Loucy (cell line): ENCODE measurements at regions not wholly inside any gene's neighbourhood (a gene's known extent, or its start where the extent isn't known, plus 50 kb on each side); places are given as distances from the start of the nearest gene placed in this dataset.

ENCODE experiments used
- EZH2phosphoT487 ChIP-seq: fragments of 200-600 bp; IDR thresholded peaks from 2 replicates; pipeline ENCODE4 v1.6.1; 2018; ENCODE audit warnings: antibody characterized with exemption, mild to moderate bottlenecking, moderate library complexity, borderline replicate concordance
- TF ChIP-seq, protein P1 (sequence below): fragments of 200-600 bp; sonication (generic); conservative IDR thresholded peaks from 2 replicates; pipeline ENCODE4 v1.5.1; 2014; ENCODE audit warnings: mild to moderate bottlenecking, antibody characterized with exemption, low read length

DNA sequence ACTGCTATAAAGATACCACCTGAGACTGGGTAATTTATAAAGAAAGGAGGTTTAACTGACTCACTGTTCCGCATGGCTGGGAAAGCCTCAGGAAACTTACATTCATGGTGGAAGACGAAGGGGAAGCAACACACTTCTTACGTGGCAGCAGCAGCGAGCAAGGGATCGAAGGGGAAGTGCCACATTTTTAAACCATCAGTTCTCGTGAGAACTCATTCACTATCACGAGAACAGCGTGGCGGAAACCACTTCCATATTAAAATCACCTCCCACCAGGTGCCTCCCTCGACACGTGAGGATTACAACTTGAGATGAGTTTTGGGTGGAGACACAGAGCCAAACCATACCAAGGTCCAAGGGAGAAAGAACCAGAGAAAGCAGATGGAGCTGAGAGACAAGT is 454.3 kb upstream of the CDH11 start:
- TF ChIP-seq, protein P1, sequence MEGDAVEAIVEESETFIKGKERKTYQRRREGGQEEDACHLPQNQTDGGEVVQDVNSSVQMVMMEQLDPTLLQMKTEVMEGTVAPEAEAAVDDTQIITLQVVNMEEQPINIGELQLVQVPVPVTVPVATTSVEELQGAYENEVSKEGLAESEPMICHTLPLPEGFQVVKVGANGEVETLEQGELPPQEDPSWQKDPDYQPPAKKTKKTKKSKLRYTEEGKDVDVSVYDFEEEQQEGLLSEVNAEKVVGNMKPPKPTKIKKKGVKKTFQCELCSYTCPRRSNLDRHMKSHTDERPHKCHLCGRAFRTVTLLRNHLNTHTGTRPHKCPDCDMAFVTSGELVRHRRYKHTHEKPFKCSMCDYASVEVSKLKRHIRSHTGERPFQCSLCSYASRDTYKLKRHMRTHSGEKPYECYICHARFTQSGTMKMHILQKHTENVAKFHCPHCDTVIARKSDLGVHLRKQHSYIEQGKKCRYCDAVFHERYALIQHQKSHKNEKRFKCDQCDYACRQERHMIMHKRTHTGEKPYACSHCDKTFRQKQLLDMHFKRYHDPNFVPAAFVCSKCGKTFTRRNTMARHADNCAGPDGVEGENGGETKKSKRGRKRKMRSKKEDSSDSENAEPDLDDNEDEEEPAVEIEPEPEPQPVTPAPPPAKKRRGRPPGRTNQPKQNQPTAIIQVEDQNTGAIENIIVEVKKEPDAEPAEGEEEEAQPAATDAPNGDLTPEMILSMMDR: no peak
- no peak for TF ChIP-seq EZH2phosphoT487
